ENCODE measurements at regions not wholly inside any gene's neighbourhood (a gene's known extent, or its start where the extent isn't known, plus 50 kb on each side); places are given as distances from the start of the nearest gene placed in this dataset.

DNA sequence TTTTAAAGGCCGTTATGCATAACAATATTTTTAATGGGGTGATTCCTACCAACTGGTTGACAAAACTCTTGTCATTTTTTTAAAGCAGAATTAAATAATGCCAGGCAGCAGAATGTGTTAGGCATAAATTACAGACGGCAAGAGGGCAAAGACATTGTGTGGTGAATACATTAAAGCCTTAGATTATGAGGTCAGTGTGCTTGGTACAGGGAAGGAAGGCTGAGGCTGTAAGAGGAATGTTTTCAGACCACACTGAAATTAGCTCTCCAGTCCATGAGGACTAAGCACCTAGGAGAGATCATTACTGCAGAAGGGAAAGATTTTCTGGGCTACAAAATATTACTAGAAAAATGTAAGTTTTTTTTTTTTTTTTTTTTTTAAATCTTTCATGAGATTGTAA lies 312.8 kb upstream of the PRKCQ start:
- DNase-seq (no peak), ATAC-seq (no peak)
- H3K36me3 ChIP-seq: no peaks in the 10 kb centered on the region
- H3K4me1 ChIP-seq: no peaks in the 10 kb centered on the region
- no peak overlapping the region for H3K27ac ChIP-seq
- 62 to 75% (median 72%) methylated on average over 2 of the region's 2 CpGs for WGBS, 4 donors
- intact Hi-C loops (cut with DNase I): no loop called here
- TF ChIP-seq POLR2A (IDR thresholded peaks at IDR 0.05) (no peak), CTCF (IDR thresholded peaks at IDR 0.05) (no peak)
- H3K9me3 ChIP-seq: no peaks in the 10 kb centered on the region
- H3K4me3 ChIP-seq: no peak overlapping the region
- H3K27me3 ChIP-seq: no peaks in the 10 kb centered on the region

- WGBS, 4 donors: 63 to 84% (median 77%) methylated on average over 4 of the region's 4 CpGs
- ATAC-seq: no peak
Observed at GRCh38 chr10:6891924-6892323, 311.8 kb upstream of the PRKCQ start.

GRCh38 chr10:6889718-6890117 lies 309.6 kb upstream of the PRKCQ start:
- no peak overlapping the region for H3K27ac ChIP-seq
- TF ChIP-seq POLR2A (IDR thresholded peaks at IDR 0.05) (no peak), CTCF (IDR thresholded peaks at IDR 0.05) (no peak)
- H3K36me3 ChIP-seq: no peaks in the 10 kb centered on the region
- WGBS, 4 donors: 71 to 77% (median 75%) methylated on average over 3 of the region's 3 CpGs
- intact Hi-C loops (cut with DNase I): no loop called here
- no peak overlapping the region for H3K4me3 ChIP-seq
- DNase-seq (no peak), ATAC-seq (no peak)
- no peaks in the 10 kb centered on the region for H3K9me3 ChIP-seq
- no peaks in the 10 kb centered on the region for H3K27me3 ChIP-seq
- peaks cover 0 to 5% (median 0%) of the 10 kb centered on the region in 12 donors for H3K4me1 ChIP-seq

More at GRCh38 chr10:6891924-6892323, 311.8 kb upstream of the PRKCQ start:
- TF ChIP-seq CTCF (IDR thresholded peaks at IDR 0.05) (no peak), POLR2A (IDR thresholded peaks at IDR 0.05) (no peak)
- Histone ChIP-seq H3K27ac (no peak overlapping the region), H3K4me3 (no peak overlapping the region), H3K27me3 (no peaks in the 10 kb centered on the region), H3K4me1 (no peaks in the 10 kb centered on the region), H3K9me3 (no peaks in the 10 kb centered on the region), H3K36me3 (no peaks in the 10 kb centered on the region)
- intact Hi-C loops (cut with DNase I): no loop called here
- no peak for DNase-seq

- H3K27me3 ChIP-seq: no peaks in the 10 kb centered on the region
- no peak overlapping the region for H3K27ac ChIP-seq
- WGBS, 4 donors: 75 to 85% (median 80%) methylated on average over 2 of the region's 2 CpGs
- H3K4me3 ChIP-seq: no peak overlapping the region
- ATAC-seq (no peak), DNase-seq (no peak)
- intact Hi-C loops (cut with DNase I): no loop called here
- H3K36me3 ChIP-seq: no peaks in the 10 kb centered on the region
- no peak for TF ChIP-seq CTCF (IDR thresholded peaks at IDR 0.05)
- TF ChIP-seq POLR2A (IDR thresholded peaks at IDR 0.05): no peak
- H3K9me3 ChIP-seq: no peaks in the 10 kb centered on the region
- peaks cover 0 to 5% (median 0%) of the 10 kb centered on the region in 12 donors for H3K4me1 ChIP-seq
Observed at GRCh38 chr10:6888434-6888833, 308.4 kb upstream of the PRKCQ start.
